BLaER1 (cell line): ENCODE measurements at regions not wholly inside any gene's neighbourhood (a gene's known extent, or its start where the extent isn't known, plus 50 kb on each side); places are given as distances from the start of the nearest gene placed in this dataset.

Experiments used
- H3K27ac ChIP-seq: shearing (Covaris generic); formaldehyde crosslinking; 2 replicates; pipeline ENCODE4 v1.8.1; 2022
- H3K27me3 ChIP-seq: shearing (Covaris generic); formaldehyde crosslinking; 2 replicates; pipeline ENCODE4 v1.8.1; 2022
- H3K36me3 ChIP-seq: shearing (Covaris generic); formaldehyde crosslinking; 2 replicates; pipeline ENCODE4 v1.8.1; 2022
- H3K4me1 ChIP-seq: shearing (Covaris generic); formaldehyde crosslinking; 2 replicates; pipeline ENCODE4 v1.8.1; 2022
- H3K4me2 ChIP-seq: shearing (Covaris generic); formaldehyde crosslinking; 2 replicates; pipeline ENCODE4 v1.8.1; 2022
- H3K4me3 ChIP-seq: shearing (Covaris generic); formaldehyde crosslinking; 2 replicates; pipeline ENCODE4 v1.8.1; 2022
- H3K9ac ChIP-seq: shearing (Covaris generic); formaldehyde crosslinking; 2 replicates; pipeline ENCODE4 v1.8.1; 2022
- H3K9me3 ChIP-seq: shearing (Covaris generic); formaldehyde crosslinking; 2 replicates; pipeline ENCODE4 v1.8.1; 2022
- H4K20me1 ChIP-seq: shearing (Covaris generic); formaldehyde crosslinking; 2 replicates; pipeline ENCODE4 v1.8.1; 2022
- Cebpa-rat ChIP-seq: shearing (Covaris generic); IDR thresholded peaks from 2 replicates; pipeline ENCODE4 v1.8.1; 2022

DNA sequence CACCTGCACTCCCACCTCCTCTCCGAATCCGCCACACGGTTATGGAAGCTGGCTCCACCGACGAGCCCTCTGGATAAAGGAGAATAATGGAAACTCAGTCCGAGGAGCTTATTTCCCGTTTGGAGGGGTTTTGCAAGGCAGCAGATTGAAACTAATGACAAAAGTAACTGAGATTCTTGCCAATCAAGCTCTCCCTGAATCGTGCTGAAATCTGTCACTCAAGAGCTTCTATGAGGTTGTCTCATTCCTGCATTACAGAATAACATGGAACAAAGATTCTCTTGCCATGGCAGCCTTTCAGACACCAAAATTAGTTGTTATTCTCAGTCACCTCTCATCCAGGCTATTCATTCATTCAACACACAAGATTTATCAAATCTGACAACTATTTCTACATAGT, 405.9 kb downstream of the SOX9 start:
- Histone ChIP-seq H3K9ac (no peak overlapping the region), H3K4me1 (0 out of 2 replicates have a peak, but pooled peaks cover 6% of the 10 kb centered on the region)

DNA sequence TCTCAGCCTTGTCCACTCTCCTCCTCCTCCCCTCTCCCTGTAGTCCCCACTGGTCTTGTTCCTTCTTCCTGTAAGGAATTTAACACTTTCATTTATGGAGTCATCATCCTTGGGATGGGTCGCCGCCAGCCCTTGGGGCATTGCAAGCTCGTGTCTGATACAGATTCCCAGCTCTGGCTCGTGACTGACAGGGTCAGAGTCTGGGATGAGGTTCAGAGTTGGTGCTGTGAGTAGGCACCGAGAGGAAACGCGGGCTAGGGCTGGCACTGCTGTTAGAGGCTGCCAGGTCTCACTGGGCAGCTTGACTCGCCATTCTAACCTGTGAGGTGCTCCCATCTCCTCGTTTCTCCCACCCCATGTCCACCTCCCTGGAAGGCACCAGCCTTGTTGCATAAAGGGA, 407.0 kb downstream of the SOX9 start:
- H3K36me3 ChIP-seq, result no peaks in the 10 kb centered on the region
- no peaks in the 10 kb centered on the region for H3K27me3 ChIP-seq
- no peaks in the 10 kb centered on the region for H3K9me3 ChIP-seq
- no peak overlapping the region for H3K27ac ChIP-seq
- H4K20me1 ChIP-seq, result no peaks in the 10 kb centered on the region
- no peak overlapping the region for H3K4me2 ChIP-seq
- no peak overlapping the region for H3K9ac ChIP-seq
- H3K4me3 ChIP-seq, result no peak overlapping the region
- no peak for TF ChIP-seq Cebpa-rat
- 0 out of 2 replicates have a peak, but pooled peaks cover 6% of the 10 kb centered on the region for H3K4me1 ChIP-seq

More for the DNA sequence above, 405.9 kb downstream of the SOX9 start:
- H3K27ac ChIP-seq, result no peak overlapping the region
- no peak for TF ChIP-seq Cebpa-rat
- no peaks in the 10 kb centered on the region for H3K36me3 ChIP-seq
- H3K4me2 ChIP-seq, result no peak overlapping the region
- H3K27me3 ChIP-seq, result no peaks in the 10 kb centered on the region
- no peaks in the 10 kb centered on the region for H3K9me3 ChIP-seq
- H4K20me1 ChIP-seq, result no peaks in the 10 kb centered on the region
- no peak overlapping the region for H3K4me3 ChIP-seq

DNA sequence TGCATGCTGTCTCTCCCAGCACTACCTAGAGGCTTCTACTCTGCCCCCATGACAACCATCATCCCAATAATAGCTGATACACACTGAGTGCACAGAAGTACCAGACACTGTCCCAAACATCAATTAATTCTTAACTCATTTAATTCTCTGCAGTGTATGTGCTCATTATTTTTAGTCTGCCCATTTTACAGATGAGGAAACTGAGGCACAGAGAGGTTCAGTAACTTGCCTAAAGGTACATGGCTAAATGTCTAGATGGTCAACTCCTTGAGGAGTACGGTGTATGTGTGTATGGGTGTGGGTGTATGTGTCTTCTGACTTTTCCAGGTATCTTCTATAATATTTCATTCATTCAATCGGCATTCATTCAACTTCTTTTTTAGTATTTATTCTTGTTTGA, 407.9 kb downstream of the SOX9 start:
- no peak overlapping the region for H3K27ac ChIP-seq
- no peaks in the 10 kb centered on the region for H4K20me1 ChIP-seq
- no peak overlapping the region for H3K4me3 ChIP-seq
- H3K4me1 ChIP-seq, result 0 out of 2 replicates have a peak, but pooled peaks cover 6% of the 10 kb centered on the region
- H3K9me3 ChIP-seq, result no peaks in the 10 kb centered on the region
- no peak overlapping the region for H3K9ac ChIP-seq
- no peak for TF ChIP-seq Cebpa-rat
- no peaks in the 10 kb centered on the region for H3K27me3 ChIP-seq
- H3K4me2 ChIP-seq, result no peak overlapping the region
- H3K36me3 ChIP-seq, result no peaks in the 10 kb centered on the region

DNA sequence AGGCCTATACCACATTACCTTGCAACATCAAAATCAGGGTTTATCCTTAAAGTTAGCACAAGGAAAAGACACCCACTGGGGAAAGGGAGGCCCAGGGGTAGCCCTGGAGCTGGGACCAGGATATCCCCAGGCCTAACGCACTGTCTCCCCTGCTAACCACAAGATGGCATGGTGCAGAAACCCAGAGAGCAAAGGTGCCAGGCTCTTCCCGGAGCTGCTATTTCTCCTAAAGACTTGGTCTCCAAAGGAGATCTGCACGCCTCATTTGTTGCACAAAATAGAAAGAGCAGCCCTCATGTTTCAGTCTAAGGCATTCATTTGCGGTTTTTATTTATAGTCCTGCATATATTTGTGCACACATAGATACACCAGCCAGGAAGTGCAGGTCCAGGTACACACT, 408.6 kb downstream of the SOX9 start:
- 0 out of 2 replicates have a peak, but pooled peaks cover 6% of the 10 kb centered on the region for H3K4me1 ChIP-seq
- no peak overlapping the region for H3K27ac ChIP-seq
- H3K27me3 ChIP-seq, result no peaks in the 10 kb centered on the region
- no peak overlapping the region for H3K9ac ChIP-seq
- TF ChIP-seq Cebpa-rat, result no peak
- no peak overlapping the region for H3K4me2 ChIP-seq
- no peaks in the 10 kb centered on the region for H4K20me1 ChIP-seq
- H3K9me3 ChIP-seq, result no peaks in the 10 kb centered on the region
- H3K36me3 ChIP-seq, result no peaks in the 10 kb centered on the region
- no peak overlapping the region for H3K4me3 ChIP-seq

DNA sequence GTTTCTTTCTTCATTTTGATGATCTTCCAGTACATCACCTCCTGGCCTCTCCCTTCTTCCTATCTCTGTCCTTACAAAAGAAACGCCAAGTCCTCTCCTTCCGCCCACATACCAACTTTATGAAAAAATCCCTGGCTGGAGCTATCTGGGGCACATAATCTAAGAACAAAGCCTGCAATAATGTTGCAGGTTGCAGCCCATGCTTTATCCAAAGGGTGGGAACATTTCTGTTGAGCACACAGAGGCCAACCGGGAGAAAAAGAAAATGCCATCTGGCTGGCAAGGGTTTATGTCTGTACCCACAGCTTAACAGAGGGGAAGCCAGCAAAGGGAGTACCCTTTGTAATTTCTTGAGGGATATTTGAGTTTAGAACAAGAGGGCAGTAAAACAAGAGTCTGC, 409.6 kb downstream of the SOX9 start:
- Histone ChIP-seq H3K4me3 (no peak overlapping the region), H3K4me2 (no peak overlapping the region), H4K20me1 (no peaks in the 10 kb centered on the region), H3K9ac (no peak overlapping the region), H3K36me3 (no peaks in the 10 kb centered on the region), H3K27ac (no peak overlapping the region), H3K27me3 (no peaks in the 10 kb centered on the region), H3K9me3 (no peaks in the 10 kb centered on the region), H3K4me1 (0 out of 2 replicates have a peak, but pooled peaks cover 6% of the 10 kb centered on the region)
- TF ChIP-seq Cebpa-rat, result no peak

DNA sequence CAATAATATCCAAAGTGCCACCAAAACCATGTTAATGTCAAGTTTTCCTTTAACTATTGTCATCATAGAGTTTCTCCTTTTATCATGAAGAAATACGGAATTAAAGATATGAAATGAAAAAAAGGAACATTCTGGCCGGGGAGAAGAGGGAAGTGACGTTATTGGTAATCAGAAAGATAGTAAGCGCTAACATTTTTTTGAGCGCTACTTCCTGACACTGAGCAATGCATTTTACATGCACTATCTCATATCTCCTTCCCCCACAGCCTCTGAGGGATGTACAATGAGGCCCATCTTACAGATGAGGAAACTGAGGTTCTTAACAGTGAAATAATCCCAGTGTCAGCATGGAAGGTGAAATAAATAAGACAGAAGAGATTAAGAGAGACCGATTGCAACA, 410.9 kb downstream of the SOX9 start:
- Histone ChIP-seq H3K36me3 (no peaks in the 10 kb centered on the region), H3K4me3 (no peak overlapping the region), H3K9ac (no peak overlapping the region), H4K20me1 (no peaks in the 10 kb centered on the region), H3K9me3 (no peaks in the 10 kb centered on the region), H3K27me3 (no peaks in the 10 kb centered on the region), H3K27ac (no peak overlapping the region), H3K4me1 (0 out of 2 replicates have a peak, but pooled peaks cover 6% of the 10 kb centered on the region), H3K4me2 (no peak overlapping the region)
- no peak for TF ChIP-seq Cebpa-rat

DNA sequence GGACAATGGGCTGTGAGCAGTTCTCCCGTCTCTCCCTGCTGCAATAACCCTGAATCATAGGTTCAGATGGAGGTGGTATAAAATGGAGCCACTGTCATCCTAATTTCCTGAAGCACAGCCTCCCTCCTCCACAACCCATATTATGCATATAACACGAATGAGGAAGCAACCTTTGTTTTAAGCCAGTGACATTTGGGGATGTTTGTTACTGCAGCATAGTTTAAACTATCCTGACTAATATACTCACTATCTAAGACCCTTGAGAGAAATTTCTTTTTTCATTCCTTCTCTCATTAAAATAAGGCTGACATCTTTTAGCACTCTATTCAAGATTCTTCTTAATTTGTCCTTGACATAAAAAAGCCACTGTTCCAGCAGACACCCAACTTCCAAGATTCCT, 413.4 kb downstream of the SOX9 start:
- Histone ChIP-seq H3K9ac (no peak overlapping the region), H3K4me2 (no peak overlapping the region), H4K20me1 (no peaks in the 10 kb centered on the region), H3K36me3 (no peaks in the 10 kb centered on the region), H3K9me3 (no peaks in the 10 kb centered on the region), H3K27ac (no peak overlapping the region), H3K4me1 (0 out of 2 replicates have a peak, but pooled peaks cover 4% of the 10 kb centered on the region), H3K4me3 (no peak overlapping the region), H3K27me3 (peaks cover 3% of the 10 kb centered on the region; the same call in 1 of the 2 replicates)
- TF ChIP-seq Cebpa-rat, result no peak

DNA sequence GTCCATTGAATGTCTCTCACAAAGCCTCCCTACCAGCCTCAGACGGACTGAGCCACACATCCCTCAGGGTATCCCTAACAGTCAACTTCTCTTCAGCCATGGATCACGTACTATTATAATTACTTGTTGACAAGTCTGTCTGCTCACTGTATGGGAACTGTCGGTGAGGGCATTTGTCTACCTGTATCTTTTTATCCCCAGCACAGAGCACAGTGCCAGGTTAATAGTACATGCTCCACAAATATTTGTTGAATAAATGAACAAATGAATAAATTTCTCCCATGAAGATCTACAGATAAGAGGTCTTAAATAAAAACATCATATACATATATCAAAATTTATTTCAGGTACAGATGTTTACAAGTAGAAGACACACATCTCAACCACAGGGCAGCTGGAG, 414.0 kb downstream of the SOX9 start:
- Histone ChIP-seq H3K27ac (no peak overlapping the region), H3K4me1 (peaks cover 1% of the 10 kb centered on the region), H3K4me2 (no peak overlapping the region), H3K9ac (no peak overlapping the region), H3K27me3 (peaks cover 8% of the 10 kb centered on the region; the same call in 1 of the 2 replicates), H3K36me3 (no peaks in the 10 kb centered on the region), H4K20me1 (no peaks in the 10 kb centered on the region), H3K9me3 (no peaks in the 10 kb centered on the region), H3K4me3 (no peak overlapping the region)
- TF ChIP-seq Cebpa-rat, result no peak

DNA sequence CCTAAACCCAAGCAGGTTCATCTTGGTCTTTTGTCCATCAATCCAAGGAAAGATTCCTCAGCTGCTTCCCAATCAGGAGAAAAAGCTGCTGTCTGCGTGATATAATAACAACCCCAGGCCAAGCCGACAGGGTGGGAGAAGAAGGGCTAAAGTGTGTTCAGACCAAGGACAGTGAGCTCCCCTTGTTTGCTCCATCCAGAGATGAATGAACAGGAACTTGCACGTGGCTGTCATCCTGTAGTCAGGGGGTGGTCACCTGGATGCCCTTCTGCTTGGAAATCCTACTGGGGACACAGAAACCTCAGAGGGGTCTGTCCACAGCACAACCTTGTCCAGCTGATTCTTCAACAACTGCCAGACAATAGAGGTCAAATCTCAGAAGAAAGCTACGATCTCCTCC, 414.5 kb downstream of the SOX9 start:
- Histone ChIP-seq H3K36me3 (no peaks in the 10 kb centered on the region), H3K4me2 (no peak overlapping the region), H3K4me3 (no peak overlapping the region), H3K4me1 (peaks cover 7% of the 10 kb centered on the region), H3K9me3 (no peaks in the 10 kb centered on the region), H3K27me3 (peaks cover 12% of the 10 kb centered on the region; the same call in 1 of the 2 replicates), H3K27ac (no peak overlapping the region), H4K20me1 (no peaks in the 10 kb centered on the region), H3K9ac (no peak overlapping the region)
- TF ChIP-seq Cebpa-rat, result no peak

DNA sequence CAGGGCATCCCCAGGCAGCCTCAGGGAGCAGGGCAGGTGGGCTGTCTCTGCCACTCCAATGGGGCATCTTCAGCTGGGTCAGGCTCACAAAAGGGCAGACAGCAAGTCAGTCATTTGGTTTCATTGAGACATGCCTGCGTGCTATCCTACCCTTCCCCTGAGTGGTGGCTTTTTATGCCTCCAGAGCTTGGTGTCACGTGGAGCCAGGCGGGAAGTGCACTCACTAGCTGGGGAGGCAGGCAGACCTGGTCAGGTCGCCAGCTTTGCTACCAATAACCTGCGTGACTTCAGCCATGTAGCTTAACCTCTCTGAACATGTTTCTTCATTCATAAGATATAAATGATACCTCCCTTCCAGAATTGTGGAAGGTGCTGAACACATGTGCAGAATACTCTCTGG, 415.0 kb downstream of the SOX9 start:
- no peak overlapping the region for H3K27ac ChIP-seq

DNA sequence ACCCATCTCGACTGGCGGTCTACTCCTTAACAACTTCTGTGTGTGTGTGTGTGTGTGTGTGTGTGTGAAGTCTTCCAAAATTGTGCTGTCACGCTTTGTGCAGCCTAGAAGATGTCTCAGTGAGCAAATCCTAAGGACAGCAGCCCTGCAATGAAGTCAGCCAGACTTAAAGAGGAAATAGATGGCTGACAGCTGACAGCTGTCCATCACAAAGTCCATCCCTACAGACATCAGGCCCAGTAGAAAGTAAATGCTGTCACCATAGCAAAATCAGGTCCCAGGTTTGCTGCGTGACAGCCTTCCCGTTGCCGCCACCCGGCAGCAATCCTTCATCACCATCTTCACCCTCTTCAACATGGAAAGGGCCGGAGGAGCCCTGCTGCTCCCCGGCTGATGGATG, 416.0 kb downstream of the SOX9 start:
- Histone ChIP-seq H3K4me3 (no peak overlapping the region), H3K36me3 (no peaks in the 10 kb centered on the region), H3K9ac (no peak overlapping the region), H3K9me3 (no peaks in the 10 kb centered on the region), H3K27me3 (peaks cover 12% of the 10 kb centered on the region; the same call in 1 of the 2 replicates), H3K27ac (no peak overlapping the region), H3K4me1 (peaks cover 10% of the 10 kb centered on the region), H3K4me2 (no peak overlapping the region), H4K20me1 (no peaks in the 10 kb centered on the region)
- no peak for TF ChIP-seq Cebpa-rat

More for the DNA sequence above, 415.0 kb downstream of the SOX9 start:
- H3K9ac ChIP-seq, result no peak overlapping the region
- no peaks in the 10 kb centered on the region for H4K20me1 ChIP-seq
- no peak for TF ChIP-seq Cebpa-rat
- no peak overlapping the region for H3K4me3 ChIP-seq
- H3K4me2 ChIP-seq, result no peak overlapping the region
- H3K4me1 ChIP-seq, result peaks cover 10% of the 10 kb centered on the region
- H3K9me3 ChIP-seq, result no peaks in the 10 kb centered on the region
- no peaks in the 10 kb centered on the region for H3K36me3 ChIP-seq
- peaks cover 12% of the 10 kb centered on the region; the same call in 1 of the 2 replicates for H3K27me3 ChIP-seq
